SK-N-SH (cell line): ENCODE measurements at regions not wholly inside any gene's neighbourhood (a gene's known extent, or its start where the extent isn't known, plus 50 kb on each side); places are given as distances from the start of the nearest gene placed in this dataset.

Source experiments
- CTCF ChIA-PET: fragments of 300-600, 350-600 bp; formaldehyde crosslinking; extraction: SDS; loops from one replicate; lab custom pipeline; 2021; lab: Yijun Ruan, JAX
- POLR2A ChIA-PET: fragments of 350-600 bp; sonication (Branson Sonifier 250); formaldehyde crosslinking; extraction: SDS; loops from one replicate; lab custom pipeline; 2020; ENCODE audit warnings: antibody characterized with exemption, inconsistent platforms; lab: Yijun Ruan, JAX
- DNase-seq: peaks from one replicate; pipeline ENCODE4 v3.0.0; 2012
- H2AFZ ChIP-seq: fragments of 200-600 bp; sonication (generic); 2 replicates; pipeline ENCODE4 v1.8.1; 2016; ENCODE audit warnings: antibody characterized with exemption, mild to moderate bottlenecking, low read depth
- H3F3A ChIP-seq: fragments of 200-600 bp; sonication (generic); replicated peaks from 2 replicates; pipeline ENCODE3; 2016; ENCODE audit warnings: antibody characterized with exemption, mild to moderate bottlenecking; ENCODE audit not compliant: insufficient read depth
- H3K27ac ChIP-seq, 2 experiments: fragments of 200-500 bp in 1 of 2; fragments of 200-600 bp in 1 of 2; sonication (Bioruptor generic) in 1 of 2; sonication (generic), shearing (Covaris generic) in 1 of 2; 2 replicates each; pipeline versions ENCODE4 v1.5.1 to v1.6.1; 2014 to 2016; ENCODE audit warnings: low read depth in 2 of 2, inconsistent platforms in 1 of 2, low read length in 1 of 2, mild to moderate bottlenecking in 1 of 2, mixed read lengths in 1 of 2
- H3K27me3 ChIP-seq: fragments of 200-600 bp; sonication (generic), shearing (Covaris generic); 2 replicates; pipeline ENCODE4 v1.6.1; 2016; ENCODE audit warnings: mixed run types; ENCODE audit not compliant: insufficient read depth
- H3K36me3 ChIP-seq, 2 experiments: fragments of 200-500 bp in 1 of 2; fragments of 200-600 bp in 1 of 2; sonication (Bioruptor generic) in 1 of 2; sonication (generic) in 1 of 2; replicated peaks in 1 of 2; 2 replicates each; pipeline versions ENCODE3 to v1.5.1; 2014 to 2016; ENCODE audit warnings: low read length in 1 of 2, mild to moderate bottlenecking in 1 of 2; ENCODE audit not compliant: insufficient read depth in 2 of 2, control insufficient read depth in 1 of 2
- H3K4me1 ChIP-seq, 2 experiments: fragments of 200-500 bp in 1 of 2; fragments of 200-600 bp in 1 of 2; sonication (Bioruptor generic) in 1 of 2; sonication (generic), shearing (Covaris generic) in 1 of 2; 2 replicates each; pipeline versions ENCODE4 v1.5.1 to v1.6.1; 2014 to 2016; ENCODE audit warnings: low read depth in 1 of 2, low read length in 1 of 2, mixed run types in 1 of 2; ENCODE audit not compliant: insufficient read depth in 2 of 2, control insufficient read depth in 1 of 2
- H3K4me2 ChIP-seq: fragments of 200-600 bp; sonication (generic), shearing (Covaris generic); 2 replicates; pipeline ENCODE4 v1.6.1; 2017; ENCODE audit warnings: mixed run types
- H3K4me3 ChIP-seq, 2 experiments: fragments of 200-500 bp in 1 of 2; fragments of 200-600 bp in 1 of 2; sonication (Bioruptor generic) in 1 of 2; sonication (generic), shearing (Covaris generic) in 1 of 2; 2 replicates each; pipeline versions ENCODE4 v1.5.1 to v1.8.1; 2014 to 2016; ENCODE audit warnings: low read depth in 2 of 2, inconsistent platforms in 1 of 2, low read length in 1 of 2, mild to moderate bottlenecking in 1 of 2, mixed read lengths in 1 of 2, moderate library complexity in 1 of 2
- H3K79me2 ChIP-seq: fragments of 200-600 bp; sonication (generic); 2 replicates; pipeline ENCODE4 v1.8.1; 2017; ENCODE audit warnings: mild to moderate bottlenecking; ENCODE audit not compliant: insufficient read depth
- H3K9ac ChIP-seq: fragments of 200-600 bp; sonication (generic); 2 replicates; pipeline ENCODE4 v1.6.1; 2017; ENCODE audit warnings: mixed run types
- H3K9me2 ChIP-seq: fragments of 200-600 bp; sonication (generic); 2 replicates; pipeline ENCODE4 v1.6.1; 2017; ENCODE audit warnings: mixed run types
- H3K9me3 ChIP-seq: fragments of 200-600 bp; sonication (generic); 2 replicates; pipeline ENCODE4 v1.6.1; 2017; ENCODE audit warnings: mixed run types, mild to moderate bottlenecking, moderate library complexity
- H4K20me1 ChIP-seq: fragments of 200-600 bp; sonication (generic); 2 replicates; pipeline ENCODE4 v1.6.1; 2017; ENCODE audit warnings: mild to moderate bottlenecking, mixed run types; ENCODE audit not compliant: insufficient read depth
- CHD2 ChIP-seq: fragments of 150-350 bp; IDR thresholded peaks from 2 replicates; pipeline ENCODE4 v1.6.1; 2018; ENCODE audit warnings: low read length; ENCODE audit not compliant: partially characterized antibody
- EZH2phosphoT487 ChIP-seq: fragments of 200-600 bp; sonication (generic); IDR thresholded peaks from 2 replicates; pipeline ENCODE4 v1.6.1; 2017; ENCODE audit warnings: low read depth, mixed run types, mild to moderate bottlenecking, antibody characterized with exemption, moderate library complexity, borderline replicate concordance
- FOXJ3 ChIP-seq: sonication (generic); formaldehyde crosslinking; IDR thresholded peaks from 2 replicates; pipeline ENCODE4 v1.5.1; 2020; ENCODE audit warnings: mild to moderate bottlenecking, missing genetic modification reagents
- FOXM1 ChIP-seq: IDR thresholded peaks from 2 replicates; pipeline ENCODE4 v1.4.0; 2012; ENCODE audit warnings: low read depth, mild to moderate bottlenecking
- GATA2 ChIP-seq: sonication (generic); formaldehyde crosslinking; IDR thresholded peaks from 2 replicates; pipeline ENCODE4 v1.5.0; 2020; ENCODE audit warnings: mild to moderate bottlenecking, missing genetic modification reagents
- JUND ChIP-seq: IDR thresholded peaks from 2 replicates; pipeline ENCODE4 v1.4.0; 2012
- NFIC ChIP-seq: IDR thresholded peaks from 2 replicates; pipeline ENCODE4 v1.4.0; 2012; ENCODE audit warnings: borderline replicate concordance
- NRF1 ChIP-seq: IDR thresholded peaks from 2 replicates; pipeline ENCODE4 v1.6.1; 2012; ENCODE audit warnings: low read depth, mild to moderate bottlenecking, low read length
- PBX3 ChIP-seq: IDR thresholded peaks from 2 replicates; pipeline ENCODE4; 2012
- REST ChIP-seq: IDR thresholded peaks from 2 replicates; pipeline ENCODE4 v1.6.1; 2012; ENCODE audit warnings: mild to moderate bottlenecking, low read depth, low read length, moderate library complexity
- TAF1 ChIP-seq: IDR thresholded peaks from 2 replicates; pipeline ENCODE4 v1.6.1; 2012; ENCODE audit warnings: low read depth, mild to moderate bottlenecking, low read length, moderate library complexity, borderline replicate concordance
- USF2 ChIP-seq: fragments of 150-350 bp; IDR thresholded peaks from 2 replicates; pipeline ENCODE4 v1.6.1; 2017; ENCODE audit warnings: antibody characterized with exemption, low read length, low read depth, borderline replicate concordance
- WGBS: methylation state at CpG from one replicate; pipeline ENCODE4 v1.1.6; 2017; ENCODE audit warnings: low lambda C conversion rate; 5-methylcytosine and 5-hydroxymethylcytosine counted together

DNA sequence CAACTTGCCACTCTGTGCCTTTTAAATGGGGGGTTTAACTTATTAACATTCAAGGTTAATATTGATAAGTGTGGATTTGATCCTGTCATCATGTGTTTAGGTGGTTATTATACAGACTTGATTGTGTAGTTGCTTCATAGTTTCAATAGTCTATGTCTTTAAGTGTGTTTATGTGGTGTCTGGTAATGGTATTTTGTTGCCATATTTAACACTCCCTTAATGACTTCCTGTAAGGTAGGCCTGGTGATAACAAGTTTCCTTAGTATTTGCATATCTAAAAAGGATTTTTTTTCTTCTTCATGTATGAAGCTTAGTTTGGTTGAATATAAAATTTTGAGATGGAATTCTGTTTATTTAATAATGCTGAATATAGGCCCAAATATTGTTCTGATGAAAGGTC, 506.0 kb upstream of the ZNF462 start:
- H3F3A ChIP-seq: no peaks in the 10 kb centered on the region
- POLR2A ChIA-PET: no interaction called here
- no peaks in the 10 kb centered on the region for H3K36me3 ChIP-seq
- no peaks in the 10 kb centered on the region for H3K9me3 ChIP-seq
- no peaks in the 10 kb centered on the region for H3K4me1 ChIP-seq
- TF ChIP-seq PBX3 (no peak), FOXJ3 (CRISPR knock-in tag) (no peak)
- TF ChIP-seq, all 33 proteins: peak for 0
- no peak overlapping the region for H3K4me3 ChIP-seq
- H3K79me2 ChIP-seq: no peaks in the 10 kb centered on the region
- CTCF ChIA-PET: no interaction called here
- no peak overlapping the region for H3K4me2 ChIP-seq
- no peak overlapping the region for H3K9ac ChIP-seq
- H3K9me2 ChIP-seq: no peaks in the 10 kb centered on the region
- H3K27me3 ChIP-seq: no peaks in the 10 kb centered on the region
- H4K20me1 ChIP-seq: no peaks in the 10 kb centered on the region
- H2AFZ ChIP-seq: no peak overlapping the region
- no peak overlapping the region for H3K27ac ChIP-seq
- DNase-seq: no peak

- POLR2A ChIA-PET: no interaction called here
- DNase-seq: no peak
- no peak overlapping the region for H3K9ac ChIP-seq
- no peaks in the 10 kb centered on the region for H3K4me1 ChIP-seq
- no peak overlapping the region for H2AFZ ChIP-seq
- H4K20me1 ChIP-seq: no peaks in the 10 kb centered on the region
- H3K27ac ChIP-seq: no peak overlapping the region
- 17% methylated on average over 1 of the region's 1 CpG for WGBS
- no peaks in the 10 kb centered on the region for H3K9me3 ChIP-seq
- H3K4me3 ChIP-seq: no peak overlapping the region
- no peaks in the 10 kb centered on the region for H3K9me2 ChIP-seq
- TF ChIP-seq USF2 (no peak), JUND (no peak), FOXJ3 (CRISPR knock-in tag) (no peak), NRF1 (no peak), EZH2phosphoT487 (no peak), NFIC (no peak)
- H3K27me3 ChIP-seq: no peaks in the 10 kb centered on the region
- H3K36me3 ChIP-seq: no peaks in the 10 kb centered on the region
- CTCF ChIA-PET: no interaction called here
- H3K4me2 ChIP-seq: no peak overlapping the region
- no peaks in the 10 kb centered on the region for H3F3A ChIP-seq
- no peaks in the 10 kb centered on the region for H3K79me2 ChIP-seq
Measured at GRCh38 chr9:106358331-106358730, 504.6 kb upstream of the ZNF462 start.

GRCh38 chr9:106376689-106377088, 486.3 kb upstream of the ZNF462 start:
- Histone ChIP-seq H3K36me3 (no peaks in the 10 kb centered on the region), H3K9me3 (no peaks in the 10 kb centered on the region), H3K27ac (no peak overlapping the region), H3K27me3 (no peaks in the 10 kb centered on the region), H3K4me1 (no peaks in the 10 kb centered on the region), H3K9me2 (no peaks in the 10 kb centered on the region), H3K4me2 (no peak overlapping the region), H3F3A (no peaks in the 10 kb centered on the region)
- 68% methylated on average over 2 of the region's 2 CpGs for WGBS
- POLR2A ChIA-PET: no interaction called here
- no peak for TF ChIP-seq GATA2 (CRISPR knock-in tag)
- TF ChIP-seq TAF1: no peak
- no peak for TF ChIP-seq CHD2
- TF ChIP-seq REST: no peak
- TF ChIP-seq NRF1: no peak
- TF ChIP-seq NFIC: no peak
- no peak for TF ChIP-seq FOXM1
- TF ChIP-seq, all 33 proteins: peak for 0
- Histone ChIP-seq H2AFZ (no peak overlapping the region), H3K4me3 (no peak overlapping the region), H3K9ac (no peak overlapping the region), H4K20me1 (no peaks in the 10 kb centered on the region), H3K79me2 (no peaks in the 10 kb centered on the region)
- DNase-seq: no peak
- CTCF ChIA-PET: no interaction called here
